HepG2 (cell line): ENCODE measurements at regions not wholly inside any gene's neighbourhood (a gene's known extent, or its start where the extent isn't known, plus 50 kb on each side); places are given as distances from the start of the nearest gene placed in this dataset.

Experiments
- ATAC-seq: fragments of 200-7000 bp; cut with Tn5 transposase; 3 replicates; pipeline ENCODE4 v1.9.1; 2020; ENCODE audit warnings: mild to moderate bottlenecking, moderate library complexity
- BruUV-seq: library from RNA; stranded (reverse); fragments of 400-500 nt; replicated peaks from 2 replicates; lab custom pipeline; 2021; lab: Mats Ljungman, UMichigan
- CTCF ChIA-PET: fragments of 300-600 bp; formaldehyde crosslinking; extraction: SDS; loops from one replicate; lab custom pipeline; 2021; ENCODE audit warnings: low total read pairs, inconsistent platforms, low intra/inter-chr PET ratio; lab: Yijun Ruan, JAX
- POLR2A ChIA-PET: fragments of 350-600 bp; sonication (Branson Sonifier 250); formaldehyde crosslinking; loops from one replicate; lab custom pipeline; 2020; ENCODE audit warnings: antibody characterized with exemption, inconsistent platforms; lab: Yijun Ruan, JAX
- DNase-seq: peaks from one replicate; pipeline ENCODE4 v3.0.0-alpha.2; 2015; ENCODE audit warnings: low spot score
- FAIRE-seq: peaks from 3 replicates; lab custom pipeline; 2011; peaks lifted over from hg19 to GRCh38; lab: Jason Lieb, UNC
- H2AFZ ChIP-seq: one replicate; pipeline ENCODE4 v1.6.1; 2011; ENCODE audit warnings: low read length, inconsistent platforms
- H3K27ac ChIP-seq: fragments of 300-600 bp; 3 replicates; pipeline ENCODE4 v1.8.0; 2011; ENCODE audit warnings: mixed run types, mild to moderate bottlenecking, mixed read lengths, low read length, inconsistent platforms; ENCODE audit not compliant: insufficient read depth; ENCODE audit errors: extremely low read length
- H3K27me3 ChIP-seq, 2 experiments: fragments of 200-600 bp in 1 of 2; 2 replicates in 1 of 2; 3 replicates in 1 of 2; pipeline versions ENCODE4 v1.6.0 to v1.8.0; 2011; ENCODE audit warnings: low read length in 2 of 2, mild to moderate bottlenecking in 2 of 2, moderate library complexity in 2 of 2, inconsistent platforms in 1 of 2; ENCODE audit not compliant: insufficient read depth in 2 of 2, control insufficient read depth in 1 of 2
- H3K36me3 ChIP-seq, 2 experiments: fragments of 200-600 bp in 1 of 2; replicated peaks in 1 of 2; 2 replicates in 1 of 2; 3 replicates in 1 of 2; pipeline versions ENCODE4 v1.5.1 to v1.8.0; 2011; ENCODE audit warnings: low read length in 2 of 2, inconsistent platforms in 1 of 2; ENCODE audit not compliant: insufficient read depth in 2 of 2, control insufficient read depth in 1 of 2
- H3K4me1 ChIP-seq: 2 replicates; pipeline ENCODE4 v1.5.1; 2012; ENCODE audit warnings: low read length, inconsistent platforms; ENCODE audit not compliant: insufficient read depth
- H3K4me2 ChIP-seq: 2 replicates; pipeline ENCODE4 v1.6.0; 2011; ENCODE audit warnings: low read depth, low read length, inconsistent platforms
- H3K4me3 ChIP-seq, 3 experiments: fragments of 200-600 bp in 1 of 3; sonication (generic), shearing (Covaris generic) in 1 of 3; replicated peaks in 1 of 3; 2 replicates each; pipeline ENCODE4 v1.5.1; 2011 to 2016; ENCODE audit warnings: low read length in 3 of 3, inconsistent platforms in 2 of 3, low read depth in 2 of 3, mild to moderate bottlenecking in 2 of 3, control low read depth in 1 of 3, mixed read lengths in 1 of 3; ENCODE audit not compliant: insufficient read depth in 1 of 3
- H3K79me2 ChIP-seq: one replicate; pipeline ENCODE4 v1.6.1; 2011; ENCODE audit warnings: low read length, inconsistent platforms; ENCODE audit not compliant: insufficient read depth
- H3K9ac ChIP-seq: 2 replicates; pipeline ENCODE4 v1.6.0; 2011; ENCODE audit warnings: mild to moderate bottlenecking, low read depth, low read length, inconsistent platforms; ENCODE audit not compliant: insufficient read depth
- H3K9me3 ChIP-seq: 2 replicates; pipeline ENCODE4 v1.5.1; 2012; ENCODE audit warnings: mild to moderate bottlenecking, low read length
- H4K20me1 ChIP-seq: 2 replicates; pipeline ENCODE4 v1.6.0; 2011; ENCODE audit warnings: inconsistent platforms, mild to moderate bottlenecking, low read length, moderate library complexity; ENCODE audit not compliant: insufficient read depth
- ARNT ChIP-seq: fragments of 450-650 bp; IDR thresholded peaks from 2 replicates; pipeline ENCODE4 v1.6.1; 2017
- ATF1 ChIP-seq: IDR thresholded peaks from 2 replicates; pipeline ENCODE4 v1.6.1; 2016; ENCODE audit warnings: mild to moderate bottlenecking, control low read depth
- CBX5 ChIP-seq: sonication (generic); formaldehyde crosslinking; IDR thresholded peaks from 2 replicates; pipeline ENCODE4 v1.4.0; 2020; ENCODE audit warnings: missing genetic modification reagents, borderline replicate concordance
- CHCHD3 ChIP-seq: sonication (generic); formaldehyde crosslinking; IDR thresholded peaks from 2 replicates; pipeline ENCODE4 v1.8.0; 2022; ENCODE audit warnings: mild to moderate bottlenecking, missing genetic modification reagents, moderate library complexity
- HNRNPK ChIP-seq: fragments of 200-400 bp; formaldehyde crosslinking; IDR thresholded peaks from 2 replicates; pipeline ENCODE4 v1.6.1; 2018; ENCODE audit warnings: low read length, low read depth, moderate library complexity, mild to moderate bottlenecking; ENCODE audit not compliant: poor library complexity, severe bottlenecking
- JDP2 ChIP-seq: sonication (generic); formaldehyde crosslinking; IDR thresholded peaks from 2 replicates; pipeline ENCODE4 v1.8.1; 2022; ENCODE audit warnings: missing genetic modification reagents, borderline replicate concordance
- NBN ChIP-seq: fragments of 450-650 bp; conservative IDR thresholded peaks from 2 replicates; pipeline ENCODE4 v1.6.1; 2017
- SOX6 ChIP-seq, 2 experiments: fragments of 450-650 bp in 1 of 2; sonication (generic) in 1 of 2; formaldehyde crosslinking in 1 of 2; IDR thresholded peaks; 2 replicates each; pipeline versions ENCODE4 v1.4.0 to v1.6.1; 2017 to 2020; ENCODE audit warnings: antibody characterized with exemption in 1 of 2, mild to moderate bottlenecking in 1 of 2, missing genetic modification reagents in 1 of 2
- STAG1 ChIP-seq: sonication (generic); formaldehyde crosslinking; IDR thresholded peaks from 2 replicates; pipeline ENCODE4 v1.4.0; 2020; ENCODE audit warnings: missing genetic modification reagents
- TCF7 ChIP-seq: sonication (generic); IDR thresholded peaks from 2 replicates; pipeline ENCODE4 v1.6.1; 2016; ENCODE audit warnings: antibody characterized with exemption, low read depth
- WIZ ChIP-seq: sonication (generic); formaldehyde crosslinking; IDR thresholded peaks from 2 replicates; pipeline ENCODE4 v1.5.1; 2020; ENCODE audit warnings: mild to moderate bottlenecking, missing genetic modification reagents
- ZFP90 ChIP-seq: sonication (generic); formaldehyde crosslinking; IDR thresholded peaks from 2 replicates; pipeline ENCODE4 v1.8.0; 2022; ENCODE audit warnings: missing genetic modification reagents, mild to moderate bottlenecking, inconsistent platforms, borderline replicate concordance
- ZFY ChIP-seq: sonication (generic); formaldehyde crosslinking; IDR thresholded peaks from 2 replicates; pipeline ENCODE4 v1.4.0; 2020; ENCODE audit warnings: missing genetic modification reagents
- ZNF138 ChIP-seq: sonication (generic); formaldehyde crosslinking; IDR thresholded peaks from 2 replicates; pipeline ENCODE4 v1.5.0; 2020; ENCODE audit warnings: mild to moderate bottlenecking, low read depth, missing genetic modification reagents
- ZNF629 ChIP-seq: sonication (generic); formaldehyde crosslinking; conservative IDR thresholded peaks from 2 replicates; pipeline ENCODE4 v1.5.0; 2020; ENCODE audit warnings: missing genetic modification reagents
- WGBS: methylation state at CpG from one replicate; pipeline ENCODE4 v1.1.6; 2017; ENCODE audit warnings: low lambda C conversion rate; 5-methylcytosine and 5-hydroxymethylcytosine counted together
- in situ Hi-C: cut with HindIII; loops from 2 replicates; pipeline ENCODE4 v1.10.0; 2017; ENCODE audit warnings: low pct_unique_long_range_greater_than_20kb; ENCODE audit not compliant: extremely low pct_ligation_motif_present
- intact Hi-C: fragments of 100-400 bp; cut with micrococcal nuclease; formaldehyde crosslinking; loops from one replicate; pipeline ENCODE4 v1.10.0; 2022; ENCODE audit not compliant: unreplicated experiment
- TF ChIP-seq, protein P1 (sequence below): sonication (generic); formaldehyde crosslinking; IDR thresholded peaks from 2 replicates; pipeline ENCODE4 v1.8.1; 2023; ENCODE audit warnings: missing genetic modification reagents, mild to moderate bottlenecking, borderline replicate concordance
- TF ChIP-seq, protein P2 (sequence below): sonication (generic); formaldehyde crosslinking; IDR thresholded peaks from one replicate; pipeline ENCODE4 v1.5.1; 2020; ENCODE audit warnings: mild to moderate bottlenecking, missing genetic modification reagents; ENCODE audit errors: not compliant biosample characterization

DNA sequence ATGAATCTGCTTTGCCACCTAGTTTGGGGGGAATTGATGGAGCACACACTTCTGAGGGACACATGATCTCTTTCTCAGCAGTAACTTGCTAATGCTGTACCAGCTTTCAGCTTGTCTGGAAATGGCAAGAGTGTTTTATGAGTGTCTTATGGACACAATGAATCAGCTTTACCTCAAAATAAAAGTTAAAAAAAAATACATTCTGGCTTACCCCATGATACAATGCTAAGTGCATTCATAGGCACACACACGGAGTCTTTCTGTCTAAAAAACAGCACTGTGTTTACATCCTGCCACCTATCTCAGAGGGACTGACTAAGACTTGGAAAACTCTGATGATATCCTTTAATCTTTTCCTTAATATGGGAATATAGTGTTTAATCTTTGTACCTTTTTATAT lies 455.5 kb upstream of the ADAMTS5 start (continued):
- TF ChIP-seq, protein P1, sequence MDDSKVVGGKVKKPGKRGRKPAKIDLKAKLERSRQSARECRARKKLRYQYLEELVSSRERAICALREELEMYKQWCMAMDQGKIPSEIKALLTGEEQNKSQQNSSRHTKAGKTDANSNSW = no peak
- TF ChIP-seq ZNF138 (CRISPR knock-in tag) (no peak), NBN (no peak), ZFP90 (no peak)

DNA sequence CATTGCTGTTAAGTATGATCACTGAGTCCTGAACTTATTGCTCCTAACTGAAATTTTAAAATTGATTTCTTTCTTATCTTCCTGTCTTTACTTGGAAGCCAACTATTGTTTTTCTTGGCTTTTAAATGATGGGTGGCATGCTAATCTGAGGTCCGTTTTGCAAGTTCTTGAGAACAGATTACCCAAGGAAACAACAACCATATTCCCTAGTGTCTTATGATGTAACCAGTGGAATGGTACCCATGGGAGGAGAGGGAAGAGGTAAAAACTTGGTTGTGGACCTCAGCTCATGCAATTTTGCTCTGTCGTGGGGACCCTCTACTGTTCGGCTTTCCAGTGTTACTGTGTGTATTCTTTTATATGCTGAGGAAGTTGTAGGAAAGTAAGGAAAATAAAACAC lies 454.8 kb upstream of the ADAMTS5 start:
- Histone ChIP-seq H4K20me1 (no peaks in the 10 kb centered on the region), H3K36me3 (no peaks in the 10 kb centered on the region), H3K9ac (no peak overlapping the region), H3K27me3 (no peaks in the 10 kb centered on the region), H2AFZ (no peak overlapping the region), H3K27ac (no peak overlapping the region), H3K4me3 (no peak overlapping the region), H3K4me1 (no peaks in the 10 kb centered on the region), H3K79me2 (no peaks in the 10 kb centered on the region), H3K4me2 (no peak overlapping the region), H3K9me3 (peaks cover 86% of the 10 kb centered on the region)
- ChIA-PET CTCF (no interaction called here), POLR2A (no interaction called here)
- intact Hi-C loops = no loop called here
- FAIRE-seq = no peak
- WGBS = 15% methylated on average over 3 of the region's 3 CpGs
- no peak for ATAC-seq
- no peak for DNase-seq
- in situ Hi-C loops = no loop called here
- BruUV-seq = no TSS peak
- TF ChIP-seq STAG1 (no peak), ARNT (no peak), ZFP90 (no peak), CBX5 (CRISPR knock-in tag) (no peak), WIZ (CRISPR knock-in tag) (no peak), SOX6 (IDR thresholded peaks at IDR 0.05) (no peak), SOX6 (CRISPR knock-in tag; IDR thresholded peaks at IDR 0.05) (no peak), TCF7 (no peak), ATF1 (no peak), ZFY (CRISPR knock-in tag) (no peak), ZNF629 (no peak), CHCHD3 (CRISPR knock-in tag) (no peak), JDP2 (CRISPR knock-in tag) (no peak), HNRNPK (no peak)
- TF ChIP-seq, protein P2, sequence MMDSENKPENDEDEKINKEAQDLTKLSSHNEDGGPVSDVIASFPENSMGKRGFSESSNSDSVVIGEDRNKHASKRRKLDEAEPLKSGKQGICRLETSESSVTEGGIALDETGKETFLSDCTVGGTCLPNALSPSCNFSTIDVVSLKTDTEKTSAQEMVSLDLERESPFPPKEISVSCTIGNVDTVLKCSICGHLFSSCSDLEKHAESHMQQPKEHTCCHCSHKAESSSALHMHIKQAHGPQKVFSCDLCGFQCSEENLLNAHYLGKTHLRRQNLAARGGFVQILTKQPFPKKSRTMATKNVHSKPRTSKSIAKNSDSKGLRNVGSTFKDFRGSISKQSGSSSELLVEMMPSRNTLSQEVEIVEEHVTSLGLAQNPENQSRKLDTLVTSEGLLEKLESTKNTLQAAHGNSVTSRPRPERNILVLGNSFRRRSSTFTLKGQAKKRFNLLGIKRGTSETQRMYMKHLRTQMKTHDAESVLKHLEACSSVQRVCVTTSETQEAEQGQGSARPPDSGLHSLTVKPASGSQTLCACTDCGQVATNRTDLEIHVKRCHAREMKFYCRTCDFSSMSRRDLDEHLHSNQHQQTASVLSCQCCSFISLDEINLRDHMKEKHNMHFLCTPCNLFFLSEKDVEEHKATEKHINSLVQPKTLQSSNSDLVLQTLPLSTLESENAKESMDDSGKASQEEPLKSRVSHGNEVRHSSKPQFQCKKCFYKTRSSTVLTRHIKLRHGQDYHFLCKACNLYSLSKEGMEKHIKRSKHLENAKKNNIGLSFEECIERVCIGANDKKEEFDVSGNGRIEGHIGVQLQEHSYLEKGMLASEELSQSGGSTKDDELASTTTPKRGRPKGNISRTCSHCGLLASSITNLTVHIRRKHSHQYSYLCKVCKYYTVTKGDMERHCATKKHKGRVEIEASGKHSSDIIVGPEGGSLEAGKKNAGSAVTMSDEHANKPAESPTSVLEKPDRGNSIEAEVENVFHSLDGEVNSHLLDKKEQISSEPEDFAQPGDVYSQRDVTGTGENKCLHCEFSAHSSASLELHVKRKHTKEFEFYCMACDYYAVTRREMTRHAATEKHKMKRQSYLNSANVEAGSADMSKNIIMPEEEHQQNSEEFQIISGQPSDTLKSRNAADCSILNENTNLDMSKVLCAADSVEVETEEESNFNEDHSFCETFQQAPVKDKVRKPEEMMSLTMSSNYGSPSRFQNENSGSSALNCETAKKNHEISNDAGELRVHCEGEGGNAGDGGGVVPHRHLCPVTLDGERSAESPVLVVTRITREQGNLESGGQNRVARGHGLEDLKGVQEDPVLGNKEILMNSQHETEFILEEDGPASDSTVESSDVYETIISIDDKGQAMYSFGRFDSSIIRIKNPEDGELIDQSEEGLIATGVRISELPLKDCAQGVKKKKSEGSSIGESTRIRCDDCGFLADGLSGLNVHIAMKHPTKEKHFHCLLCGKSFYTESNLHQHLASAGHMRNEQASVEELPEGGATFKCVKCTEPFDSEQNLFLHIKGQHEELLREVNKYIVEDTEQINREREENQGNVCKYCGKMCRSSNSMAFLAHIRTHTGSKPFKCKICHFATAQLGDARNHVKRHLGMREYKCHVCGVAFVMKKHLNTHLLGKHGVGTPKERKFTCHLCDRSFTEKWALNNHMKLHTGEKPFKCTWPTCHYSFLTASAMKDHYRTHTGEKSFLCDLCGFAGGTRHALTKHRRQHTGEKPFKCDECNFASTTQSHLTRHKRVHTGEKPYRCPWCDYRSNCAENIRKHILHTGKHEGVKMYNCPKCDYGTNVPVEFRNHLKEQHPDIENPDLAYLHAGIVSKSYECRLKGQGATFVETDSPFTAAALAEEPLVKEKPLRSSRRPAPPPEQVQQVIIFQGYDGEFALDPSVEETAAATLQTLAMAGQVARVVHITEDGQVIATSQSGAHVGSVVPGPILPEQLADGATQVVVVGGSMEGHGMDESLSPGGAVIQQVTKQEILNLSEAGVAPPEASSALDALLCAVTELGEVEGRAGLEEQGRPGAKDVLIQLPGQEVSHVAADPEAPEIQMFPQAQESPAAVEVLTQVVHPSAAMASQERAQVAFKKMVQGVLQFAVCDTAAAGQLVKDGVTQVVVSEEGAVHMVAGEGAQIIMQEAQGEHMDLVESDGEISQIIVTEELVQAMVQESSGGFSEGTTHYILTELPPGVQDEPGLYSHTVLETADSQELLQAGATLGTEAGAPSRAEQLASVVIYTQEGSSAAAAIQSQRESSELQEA (CRISPR knock-in tag) = no peak
